ENCODE measurements at regions not wholly inside any gene's neighbourhood (a gene's known extent, or its start where the extent isn't known, plus 50 kb on each side); places are given as distances from the start of the nearest gene placed in this dataset.
"Not testable (repeated sequence)": the region's sequence is repeated elsewhere in the genome, so short reads cannot be mapped to it uniquely, and the experiment has no call there.

DNA sequence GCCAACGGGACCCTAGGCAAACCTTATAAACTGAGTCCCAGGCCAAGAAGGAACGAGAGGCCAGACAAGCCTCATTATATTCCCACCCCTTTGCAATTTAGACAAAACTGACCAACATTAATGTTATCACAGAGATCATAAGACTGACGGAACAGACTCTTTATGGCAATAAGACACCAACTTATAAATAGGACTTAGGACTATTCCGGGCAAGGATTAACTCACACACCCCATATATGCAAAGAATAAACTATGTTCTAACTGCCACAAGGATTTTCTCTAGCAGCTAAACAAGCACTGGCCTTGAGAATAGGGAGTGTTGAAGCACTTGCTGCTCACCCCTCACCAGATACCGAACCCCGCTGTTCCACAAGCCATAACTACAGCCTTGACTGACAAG, 91.1 kb upstream of the FCGR1A start:
- H3K27ac ChIP-seq; H3K36me3 ChIP-seq; H3K9me3 ChIP-seq; H3K27me3 ChIP-seq (replicated peaks in 1 of 7); H3K4me1 ChIP-seq; intact Hi-C loops (cut with DNase I; ENCODE audit: low total_unique reads); H3K4me3 ChIP-seq; DNase-seq: not testable (repeated sequence)
- 90 to 98% (median 90%) methylated on average over 4 of the region's 6 CpGs for WGBS, 5 donors

DNA sequence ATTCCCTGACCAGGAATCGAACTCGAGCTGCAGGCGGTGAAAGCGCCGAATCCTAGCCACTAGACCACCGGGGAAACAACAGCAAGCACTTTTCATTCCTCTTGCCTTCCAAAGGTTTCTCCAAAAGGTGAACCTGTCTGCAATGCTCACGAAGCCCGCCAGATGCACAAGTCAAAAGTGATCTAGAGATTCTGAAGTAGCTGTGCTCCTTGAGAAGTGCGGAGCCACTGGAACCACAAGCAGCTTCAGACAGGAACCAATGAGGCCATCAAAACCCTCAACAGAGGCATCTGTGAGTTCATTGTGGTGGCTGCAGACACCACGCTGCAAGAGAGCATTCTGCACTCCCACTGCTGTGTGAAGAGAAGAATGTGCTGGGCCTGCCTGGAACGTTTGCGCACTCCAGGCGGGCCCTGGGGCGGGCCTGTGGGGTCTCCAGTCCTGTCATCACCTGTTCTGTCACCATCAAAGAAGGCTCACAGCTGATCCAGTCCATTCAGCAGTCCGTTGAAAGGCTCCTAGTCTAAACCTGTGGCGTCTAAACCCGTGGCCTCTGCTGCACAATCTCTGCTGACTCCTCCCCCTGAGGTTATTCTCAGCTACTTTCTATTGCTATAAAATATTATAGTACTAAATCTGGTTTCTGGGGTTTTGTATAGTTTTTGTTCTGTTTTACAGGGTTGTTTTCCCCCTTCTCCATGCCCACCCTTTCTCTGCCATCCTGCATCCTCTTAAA, 89.5 kb upstream of the FCGR1A start:
- H3K4me3 ChIP-seq; intact Hi-C loops (cut with DNase I; ENCODE audit: low total_unique reads); H3K4me1 ChIP-seq; H3K27ac ChIP-seq; H3K36me3 ChIP-seq; DNase-seq; H3K9me3 ChIP-seq; H3K27me3 ChIP-seq (replicated peaks in 1 of 7): not testable (repeated sequence)
- whole genome bisulfite sequencing, 5 donors, result 54 to 91% (median 79%) methylated on average over 2 to 13 of the region's 17 CpGs

DNA sequence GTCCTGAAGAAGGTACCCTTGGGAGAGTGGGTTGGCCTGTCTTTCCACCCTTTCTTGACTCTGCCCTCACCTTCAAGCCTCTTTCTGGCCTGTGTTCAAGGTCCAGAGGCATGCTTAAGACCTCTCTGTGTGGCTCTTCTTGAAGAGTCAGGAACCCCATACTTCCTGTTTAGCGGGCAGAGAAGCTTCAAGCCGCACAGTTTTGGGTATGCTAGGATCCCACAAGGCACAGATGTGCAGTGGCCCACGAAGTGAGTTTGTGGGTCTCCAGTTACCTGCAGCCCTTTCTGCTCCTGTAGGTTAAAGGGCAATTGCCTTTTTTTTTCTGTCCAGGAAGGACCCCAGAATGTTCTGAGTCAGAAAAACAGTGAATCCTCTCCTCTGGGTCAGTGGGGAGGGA, 87.4 kb upstream of the FCGR1A start:
- DNase-seq; intact Hi-C loops (cut with DNase I; ENCODE audit: low total_unique reads); H3K36me3 ChIP-seq; H3K27me3 ChIP-seq (replicated peaks in 1 of 7); H3K4me1 ChIP-seq; H3K4me3 ChIP-seq; H3K9me3 ChIP-seq; H3K27ac ChIP-seq: not testable (repeated sequence)
- WGBS, 5 donors, result 5 to 37% (median 31%) methylated on average over 2 to 3 of the region's 3 CpGs; no CpG with 5 or more reads in 1 of the 5 donors

DNA sequence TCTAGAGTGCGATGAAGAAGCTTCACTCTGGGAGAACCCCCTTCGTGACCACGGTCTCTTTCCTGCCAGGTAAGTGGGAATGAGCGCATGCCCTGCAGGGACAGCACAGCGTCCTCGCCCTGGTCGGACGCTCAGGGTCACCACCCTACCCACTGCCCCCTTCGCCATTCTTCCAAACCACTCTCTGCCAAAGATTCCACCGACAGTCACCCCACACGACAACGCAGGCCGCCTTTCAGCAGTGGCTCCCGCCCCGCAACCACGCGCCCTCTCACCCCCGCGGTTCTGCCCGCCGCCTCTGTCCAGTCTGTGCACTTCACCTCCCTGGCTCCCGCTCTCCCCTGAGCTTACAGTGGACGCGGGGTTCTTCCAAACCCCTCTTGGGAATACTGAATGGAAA, 82.3 kb upstream of the FCGR1A start:
- H3K4me3 ChIP-seq; H3K27me3 ChIP-seq (replicated peaks in 1 of 7); H3K9me3 ChIP-seq; intact Hi-C loops (cut with DNase I; ENCODE audit: low total_unique reads); DNase-seq; H3K27ac ChIP-seq; H3K36me3 ChIP-seq; H3K4me1 ChIP-seq: not testable (repeated sequence)
- WGBS, 5 donors, result 2 to 21% (median 10%) methylated on average over 12 to 18 of the region's 24 CpGs; no CpG with 5 or more reads in 1 of the 5 donors

DNA sequence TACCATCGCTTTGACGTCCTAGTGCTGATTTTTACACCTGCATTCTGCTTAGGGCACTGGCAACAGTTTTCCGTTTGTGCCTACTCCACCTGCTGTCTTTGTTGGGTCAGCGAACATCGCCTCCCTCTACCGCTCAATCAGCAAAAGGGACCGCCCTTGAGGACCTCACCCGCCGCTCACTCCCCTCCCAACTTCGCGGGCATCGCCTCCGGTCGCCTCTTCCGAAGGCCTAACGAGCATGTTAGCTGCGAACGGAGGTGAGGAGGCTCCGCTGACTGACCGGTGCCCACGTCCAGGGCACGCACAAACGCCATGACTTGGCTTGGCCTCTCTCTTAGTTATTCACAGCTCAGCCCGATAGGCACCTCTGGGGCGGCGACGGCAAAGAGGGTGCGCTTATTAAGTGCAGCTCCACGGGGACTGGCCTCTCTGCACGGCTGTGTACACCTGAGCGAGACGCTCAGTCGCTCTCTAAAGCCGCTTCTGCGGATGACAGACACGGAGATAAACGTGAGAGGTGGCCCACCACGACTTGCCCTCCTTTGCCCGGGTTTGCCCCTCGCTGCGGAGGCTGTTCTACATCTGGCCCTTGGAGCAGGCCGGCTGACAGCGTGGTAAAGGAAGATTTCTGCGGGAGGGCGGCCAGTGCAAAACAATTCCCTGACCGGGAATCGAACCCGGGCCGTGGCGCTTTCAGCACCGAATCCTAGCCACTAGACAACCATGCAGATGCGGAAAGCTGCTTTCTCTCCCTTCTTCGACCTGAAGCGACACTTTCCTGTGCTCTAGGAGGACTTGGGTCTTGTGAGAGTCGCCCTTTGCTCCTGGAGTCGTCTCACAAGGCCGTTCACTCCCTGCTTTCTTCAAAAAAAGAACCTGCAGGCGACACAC, 81.6 kb upstream of the FCGR1A start:
- H3K27me3 ChIP-seq (replicated peaks in 1 of 7); H3K27ac ChIP-seq; intact Hi-C loops (cut with DNase I; ENCODE audit: low total_unique reads); H3K4me3 ChIP-seq; H3K4me1 ChIP-seq; H3K9me3 ChIP-seq; H3K36me3 ChIP-seq; DNase-seq: not testable (repeated sequence)
- WGBS, 5 donors, result no CpG with 5 or more reads among the region's 58 CpGs

DNA sequence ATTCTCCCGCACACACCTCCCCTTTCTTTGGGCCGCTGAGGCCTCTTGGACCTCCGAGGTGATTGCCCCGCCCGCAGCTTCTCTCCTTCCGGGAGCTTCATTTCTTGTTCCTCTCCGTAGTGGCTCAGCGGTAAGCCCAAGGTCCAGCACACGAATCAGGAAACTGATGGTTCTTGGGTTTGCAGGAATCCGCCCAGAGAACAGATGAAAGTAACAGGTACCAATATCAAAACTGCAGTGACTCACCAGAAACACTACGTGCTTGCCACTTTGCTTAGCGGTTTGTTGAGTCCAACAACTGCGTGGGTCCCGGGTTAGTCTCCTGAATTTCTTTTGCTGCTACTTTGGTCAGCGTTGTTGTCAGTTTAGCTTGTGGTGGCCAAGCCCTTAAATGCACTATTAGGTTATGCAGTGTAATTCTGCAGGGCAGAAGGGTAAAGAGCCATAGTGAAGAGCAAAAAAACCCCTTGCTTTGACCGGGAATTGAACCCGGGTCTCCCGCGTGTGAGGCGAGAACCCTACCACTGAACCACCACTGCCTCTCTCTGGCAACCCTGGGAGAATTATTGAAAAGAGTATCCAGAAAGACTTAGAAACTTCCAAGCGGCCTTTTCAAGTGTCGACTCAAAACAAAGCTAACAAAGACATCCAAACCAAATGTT, 74.2 kb upstream of the FCGR1A start:
- H3K9me3 ChIP-seq; H3K27me3 ChIP-seq (replicated peaks in 1 of 7); H3K4me1 ChIP-seq; H3K36me3 ChIP-seq; intact Hi-C loops (cut with DNase I; ENCODE audit: low total_unique reads): not testable (repeated sequence)
- Histone ChIP-seq H3K27ac (peak overlapping the region in 5 of 8 donors; percentile 55 to 73 (median 66)), H3K4me3 (peak overlapping the region in 5 of 8 donors; percentile 9 to 40 (median 30))
- peak; percentile 78 for DNase-seq
- 1 to 7% (median 3%) methylated on average over 7 to 12 of the region's 22 CpGs for WGBS, 5 donors

DNA sequence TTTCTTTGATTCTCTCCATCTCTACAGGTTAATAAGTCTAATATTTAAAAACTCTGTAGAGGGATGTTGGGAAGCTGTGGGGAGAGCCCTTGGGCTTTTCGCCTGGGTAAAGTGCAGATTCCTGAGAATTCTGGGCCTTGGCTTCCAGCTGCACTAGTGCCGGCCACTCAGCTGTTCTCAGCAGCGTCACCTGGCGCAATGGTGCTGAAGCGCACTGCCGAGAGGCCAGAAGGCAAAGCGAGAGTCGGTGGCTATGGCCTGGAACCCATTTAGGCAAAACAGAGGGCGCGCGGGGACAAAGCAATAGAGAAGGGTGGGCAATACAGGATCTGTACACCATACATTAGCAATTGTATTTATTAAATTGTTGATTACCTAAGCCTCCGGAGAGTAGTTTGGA, 70.8 kb upstream of the FCGR1A start:
- H3K4me1 ChIP-seq; DNase-seq; H3K36me3 ChIP-seq; H3K9me3 ChIP-seq; intact Hi-C loops (cut with DNase I; ENCODE audit: low total_unique reads); H3K27ac ChIP-seq; H3K4me3 ChIP-seq; H3K27me3 ChIP-seq (replicated peaks in 1 of 7): not testable (repeated sequence)
- 38 to 100% (median 78%) methylated on average over 1 of the region's 12 CpGs for WGBS, 5 donors

DNA sequence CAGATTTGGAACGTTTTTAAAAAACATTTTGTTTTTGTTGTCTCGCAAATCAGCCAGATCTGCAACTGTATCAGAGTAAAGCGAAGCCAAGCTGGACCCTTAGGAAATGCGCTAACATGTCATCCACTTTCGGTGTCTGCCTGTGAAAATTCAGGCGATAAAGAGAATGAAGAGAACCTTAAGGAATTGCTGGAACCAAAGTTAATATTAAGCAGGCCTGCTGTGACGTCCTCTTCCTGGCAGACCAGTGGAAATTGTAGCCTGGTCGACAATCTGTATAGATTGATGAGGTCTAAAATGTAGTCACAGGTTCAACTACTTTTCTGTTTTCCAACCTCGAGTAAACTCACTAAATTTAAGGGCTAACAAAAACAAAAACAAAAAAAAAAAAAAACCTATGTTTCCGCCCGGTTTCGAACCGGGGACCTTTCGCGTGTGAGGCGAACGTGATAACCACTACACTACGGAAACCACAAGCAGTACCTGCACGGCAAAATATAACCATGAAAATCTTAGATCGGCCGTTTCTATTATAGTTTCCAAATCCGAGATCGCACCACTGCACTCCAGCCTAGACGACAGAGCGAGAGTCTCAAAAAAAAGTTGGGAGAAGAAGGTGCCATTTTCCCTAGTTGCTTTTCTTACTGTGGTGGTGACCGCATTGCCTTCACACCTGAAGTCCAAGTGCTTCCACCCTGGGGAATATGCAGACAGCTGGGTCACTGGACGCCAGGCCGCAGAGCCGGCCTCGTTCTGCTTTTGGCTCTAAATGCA, 70.2 kb upstream of the FCGR1A start:
- H3K4me1 ChIP-seq; H3K27me3 ChIP-seq (replicated peaks in 1 of 7); H3K27ac ChIP-seq; H3K36me3 ChIP-seq; intact Hi-C loops (cut with DNase I; ENCODE audit: low total_unique reads); H3K9me3 ChIP-seq; DNase-seq: not testable (repeated sequence)
- WGBS, 5 donors, result 26 to 41% (median 27%) methylated on average over 23 to 24 of the region's 30 CpGs
- H3K4me3 ChIP-seq, result peak overlapping the region in 1 of 8 donors; percentile 28

DNA sequence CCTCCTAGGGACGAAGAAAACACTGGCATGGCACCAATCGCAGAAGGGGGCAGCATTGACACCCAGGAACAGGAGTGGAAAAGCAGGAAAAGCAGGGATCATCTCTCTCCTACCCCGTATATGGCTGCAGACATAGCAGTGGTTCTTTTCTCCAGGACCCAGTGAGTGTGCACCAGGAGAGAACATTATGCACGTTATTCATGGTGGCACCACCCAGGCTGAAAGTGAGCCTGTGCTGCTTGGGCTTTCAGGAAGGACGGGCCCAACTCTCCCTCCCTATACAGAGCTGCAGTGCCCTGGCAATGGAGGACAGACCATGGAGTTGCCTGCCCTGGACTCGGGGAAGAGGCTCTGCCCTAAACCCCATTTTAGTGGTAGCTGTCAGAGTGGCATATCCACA, 69.0 kb upstream of the FCGR1A start:
- H3K27ac ChIP-seq; H3K4me1 ChIP-seq; intact Hi-C loops (cut with DNase I; ENCODE audit: low total_unique reads); H3K36me3 ChIP-seq; H3K9me3 ChIP-seq; H3K4me3 ChIP-seq; H3K27me3 ChIP-seq (replicated peaks in 1 of 7); DNase-seq: not testable (repeated sequence)
- WGBS, 5 donors, result 43 to 93% (median 73%) methylated on average over 2 to 3 of the region's 6 CpGs

DNA sequence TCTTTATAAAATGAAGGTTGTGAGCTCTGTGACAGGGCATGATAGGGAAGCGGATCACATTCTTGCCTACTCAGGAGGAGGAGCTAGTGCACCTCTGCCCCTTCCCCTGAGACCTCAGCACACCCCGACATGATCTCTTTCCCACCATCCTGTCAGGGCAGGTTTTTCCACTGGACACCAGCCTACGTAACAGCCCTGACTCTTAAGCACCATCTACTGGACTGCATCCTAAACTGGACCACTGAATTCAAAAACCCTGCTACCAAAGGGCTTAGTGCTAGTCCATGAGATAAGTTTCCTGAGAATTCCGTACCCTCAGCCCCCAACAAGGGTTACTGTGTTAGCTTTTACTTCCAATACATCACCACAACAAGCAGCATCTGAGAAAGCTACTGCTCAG, 68.5 kb upstream of the FCGR1A start:
- DNase-seq; H3K27me3 ChIP-seq (replicated peaks in 1 of 7); H3K36me3 ChIP-seq; intact Hi-C loops (cut with DNase I; ENCODE audit: low total_unique reads); H3K9me3 ChIP-seq; H3K27ac ChIP-seq; H3K4me3 ChIP-seq; H3K4me1 ChIP-seq: not testable (repeated sequence)
- 71 to 100% (median 83%) methylated on average over 1 of the region's 4 CpGs; no CpG with 5 or more reads in 1 of the 5 donors for WGBS, 5 donors

All from spleen (tissue), 11 donors.